SK-N-SH (cell line): ENCODE measurements at regions not wholly inside any gene's neighbourhood (a gene's known extent, or its start where the extent isn't known, plus 50 kb on each side); places are given as distances from the start of the nearest gene placed in this dataset.

Experiments
- CTCF ChIA-PET: fragments of 300-600, 350-600 bp; formaldehyde crosslinking; extraction: SDS; loops from one replicate; lab custom pipeline; 2021; lab: Yijun Ruan, JAX
- POLR2A ChIA-PET: fragments of 350-600 bp; sonication (Branson Sonifier 250); formaldehyde crosslinking; extraction: SDS; loops from one replicate; lab custom pipeline; 2020; ENCODE audit warnings: antibody characterized with exemption, inconsistent platforms; lab: Yijun Ruan, JAX
- DNase-seq: peaks from one replicate; pipeline ENCODE4 v3.0.0; 2012
- H2AFZ ChIP-seq: fragments of 200-600 bp; sonication (generic); 2 replicates; pipeline ENCODE4 v1.8.1; 2016; ENCODE audit warnings: antibody characterized with exemption, mild to moderate bottlenecking, low read depth
- H3F3A ChIP-seq: fragments of 200-600 bp; sonication (generic); replicated peaks from 2 replicates; pipeline ENCODE3; 2016; ENCODE audit warnings: antibody characterized with exemption, mild to moderate bottlenecking; ENCODE audit not compliant: insufficient read depth
- H3K27ac ChIP-seq, 2 experiments: fragments of 200-500 bp in 1 of 2; fragments of 200-600 bp in 1 of 2; sonication (Bioruptor generic) in 1 of 2; sonication (generic), shearing (Covaris generic) in 1 of 2; 2 replicates each; pipeline versions ENCODE4 v1.5.1 to v1.6.1; 2014 to 2016; ENCODE audit warnings: low read depth in 2 of 2, inconsistent platforms in 1 of 2, low read length in 1 of 2, mild to moderate bottlenecking in 1 of 2, mixed read lengths in 1 of 2
- H3K27me3 ChIP-seq: fragments of 200-600 bp; sonication (generic), shearing (Covaris generic); 2 replicates; pipeline ENCODE4 v1.6.1; 2016; ENCODE audit warnings: mixed run types; ENCODE audit not compliant: insufficient read depth
- H3K36me3 ChIP-seq, 2 experiments: fragments of 200-500 bp in 1 of 2; fragments of 200-600 bp in 1 of 2; sonication (Bioruptor generic) in 1 of 2; sonication (generic) in 1 of 2; replicated peaks in 1 of 2; 2 replicates each; pipeline versions ENCODE3 to v1.5.1; 2014 to 2016; ENCODE audit warnings: low read length in 1 of 2, mild to moderate bottlenecking in 1 of 2; ENCODE audit not compliant: insufficient read depth in 2 of 2, control insufficient read depth in 1 of 2
- H3K4me1 ChIP-seq, 2 experiments: fragments of 200-500 bp in 1 of 2; fragments of 200-600 bp in 1 of 2; sonication (Bioruptor generic) in 1 of 2; sonication (generic), shearing (Covaris generic) in 1 of 2; 2 replicates each; pipeline versions ENCODE4 v1.5.1 to v1.6.1; 2014 to 2016; ENCODE audit warnings: low read depth in 1 of 2, low read length in 1 of 2, mixed run types in 1 of 2; ENCODE audit not compliant: insufficient read depth in 2 of 2, control insufficient read depth in 1 of 2
- H3K4me2 ChIP-seq: fragments of 200-600 bp; sonication (generic), shearing (Covaris generic); 2 replicates; pipeline ENCODE4 v1.6.1; 2017; ENCODE audit warnings: mixed run types
- H3K4me3 ChIP-seq, 2 experiments: fragments of 200-500 bp in 1 of 2; fragments of 200-600 bp in 1 of 2; sonication (Bioruptor generic) in 1 of 2; sonication (generic), shearing (Covaris generic) in 1 of 2; 2 replicates each; pipeline versions ENCODE4 v1.5.1 to v1.8.1; 2014 to 2016; ENCODE audit warnings: low read depth in 2 of 2, inconsistent platforms in 1 of 2, low read length in 1 of 2, mild to moderate bottlenecking in 1 of 2, mixed read lengths in 1 of 2, moderate library complexity in 1 of 2
- H3K79me2 ChIP-seq: fragments of 200-600 bp; sonication (generic); 2 replicates; pipeline ENCODE4 v1.8.1; 2017; ENCODE audit warnings: mild to moderate bottlenecking; ENCODE audit not compliant: insufficient read depth
- H3K9ac ChIP-seq: fragments of 200-600 bp; sonication (generic); 2 replicates; pipeline ENCODE4 v1.6.1; 2017; ENCODE audit warnings: mixed run types
- H3K9me2 ChIP-seq: fragments of 200-600 bp; sonication (generic); 2 replicates; pipeline ENCODE4 v1.6.1; 2017; ENCODE audit warnings: mixed run types
- H3K9me3 ChIP-seq: fragments of 200-600 bp; sonication (generic); 2 replicates; pipeline ENCODE4 v1.6.1; 2017; ENCODE audit warnings: mixed run types, mild to moderate bottlenecking, moderate library complexity
- H4K20me1 ChIP-seq: fragments of 200-600 bp; sonication (generic); 2 replicates; pipeline ENCODE4 v1.6.1; 2017; ENCODE audit warnings: mild to moderate bottlenecking, mixed run types; ENCODE audit not compliant: insufficient read depth
- EZH2phosphoT487 ChIP-seq: fragments of 200-600 bp; sonication (generic); IDR thresholded peaks from 2 replicates; pipeline ENCODE4 v1.6.1; 2017; ENCODE audit warnings: low read depth, mixed run types, mild to moderate bottlenecking, antibody characterized with exemption, moderate library complexity, borderline replicate concordance
- GABPA ChIP-seq: IDR thresholded peaks from 2 replicates; pipeline ENCODE4 v1.4.0; 2012; ENCODE audit warnings: low read depth, mild to moderate bottlenecking
- NRF1 ChIP-seq: IDR thresholded peaks from 2 replicates; pipeline ENCODE4 v1.6.1; 2012; ENCODE audit warnings: low read depth, mild to moderate bottlenecking, low read length
- REST ChIP-seq: IDR thresholded peaks from 2 replicates; pipeline ENCODE4 v1.6.1; 2012; ENCODE audit warnings: mild to moderate bottlenecking, low read depth, low read length, moderate library complexity
- RFX5 ChIP-seq: IDR thresholded peaks from 2 replicates; pipeline ENCODE4 v1.6.1; 2012; ENCODE audit warnings: mild to moderate bottlenecking, improper control_type of control experiment, low read length
- SIN3A ChIP-seq: IDR thresholded peaks from 2 replicates; pipeline ENCODE4 v1.6.1; 2012; ENCODE audit warnings: low read depth, mild to moderate bottlenecking, low read length, moderate library complexity, borderline replicate concordance
- SMC3 ChIP-seq: IDR thresholded peaks from 2 replicates; pipeline ENCODE4 v1.6.1; 2012; ENCODE audit warnings: low read depth, low read length, improper control_type of control experiment
- TAF1 ChIP-seq: IDR thresholded peaks from 2 replicates; pipeline ENCODE4 v1.6.1; 2012; ENCODE audit warnings: low read depth, mild to moderate bottlenecking, low read length, moderate library complexity, borderline replicate concordance
- TEAD4 ChIP-seq: IDR thresholded peaks from 2 replicates; pipeline ENCODE4 v1.4.0; 2012; ENCODE audit warnings: mild to moderate bottlenecking, borderline replicate concordance; ENCODE audit not compliant: insufficient read depth
- USF2 ChIP-seq: fragments of 150-350 bp; IDR thresholded peaks from 2 replicates; pipeline ENCODE4 v1.6.1; 2017; ENCODE audit warnings: antibody characterized with exemption, low read length, low read depth, borderline replicate concordance
- YY1 ChIP-seq: IDR thresholded peaks from 2 replicates; pipeline ENCODE4 v1.4.0; 2012; ENCODE audit warnings: low read depth, mild to moderate bottlenecking
- ZBTB33 ChIP-seq: IDR thresholded peaks from 2 replicates; pipeline ENCODE4 v1.4.0; 2012; ENCODE audit warnings: low read depth, borderline replicate concordance
- WGBS: methylation state at CpG from one replicate; pipeline ENCODE4 v1.1.6; 2017; ENCODE audit warnings: low lambda C conversion rate; 5-methylcytosine and 5-hydroxymethylcytosine counted together

GRCh38 chr1:104987210-104987609 lies 1237.5 kb downstream of the AMY1C start:
- CTCF ChIA-PET, result no interaction called here
- peaks cover 6% of the 10 kb centered on the region; the same call in 1 of the 2 replicates for H3K9me3 ChIP-seq
- 67% methylated on average over 1 of the region's 1 CpG for WGBS
- no peaks in the 10 kb centered on the region for H3K4me1 ChIP-seq
- no peak overlapping the region for H2AFZ ChIP-seq
- no peaks in the 10 kb centered on the region for H4K20me1 ChIP-seq
- H3K79me2 ChIP-seq, result no peaks in the 10 kb centered on the region
- no peak overlapping the region for H3K4me2 ChIP-seq
- H3K9ac ChIP-seq, result no peak overlapping the region
- H3F3A ChIP-seq, result no peaks in the 10 kb centered on the region
- no peaks in the 10 kb centered on the region for H3K9me2 ChIP-seq
- TF ChIP-seq ZBTB33 (no peak), GABPA (no peak), NRF1 (no peak), USF2 (no peak), RFX5 (no peak), SMC3 (no peak), YY1 (no peak), SIN3A (no peak)
- no peaks in the 10 kb centered on the region for H3K36me3 ChIP-seq
- POLR2A ChIA-PET, result no interaction called here
- no peak for DNase-seq
- H3K4me3 ChIP-seq, result no peak overlapping the region
- H3K27me3 ChIP-seq, result no peaks in the 10 kb centered on the region
- no peak overlapping the region for H3K27ac ChIP-seq

GRCh38 chr1:104989012-104989411 lies 1239.3 kb downstream of the AMY1C start:
- no peak for DNase-seq
- TF ChIP-seq EZH2phosphoT487, result no peak
- TF ChIP-seq REST, result no peak
- no peak for TF ChIP-seq ZBTB33
- no peak for TF ChIP-seq TEAD4
- no peak for TF ChIP-seq TAF1
- no peak for TF ChIP-seq YY1
- Histone ChIP-seq H3K36me3 (no peaks in the 10 kb centered on the region), H3K4me3 (no peak overlapping the region), H3F3A (no peaks in the 10 kb centered on the region), H3K27me3 (no peaks in the 10 kb centered on the region), H3K79me2 (no peaks in the 10 kb centered on the region), H2AFZ (no peak overlapping the region), H3K4me1 (no peaks in the 10 kb centered on the region), H3K9me3 (peaks cover 6% of the 10 kb centered on the region; the same call in 1 of the 2 replicates), H4K20me1 (no peaks in the 10 kb centered on the region), H3K27ac (no peak overlapping the region), H3K4me2 (no peak overlapping the region), H3K9ac (no peak overlapping the region), H3K9me2 (no peaks in the 10 kb centered on the region)
- 61% methylated on average over 3 of the region's 3 CpGs for WGBS
- POLR2A ChIA-PET, result no interaction called here
- CTCF ChIA-PET, result no interaction called here
